GM18909 (cell line): ENCODE measurements at regions not wholly inside any gene's neighbourhood (a gene's known extent, or its start where the extent isn't known, plus 50 kb on each side); places are given as distances from the start of the nearest gene placed in this dataset.
"Not testable (repeated sequence)": the region's sequence is repeated elsewhere in the genome, so short reads cannot be mapped to it uniquely, and the experiment has no call there.

Experiments used
- ATAC-seq: cut with Tn5 transposase; IDR thresholded peaks from one replicate; pipeline ENCODE4 v1.9.1; 2021; ENCODE audit warnings: mild to moderate bottlenecking; ENCODE audit not compliant: unreplicated experiment, poor library complexity

DNA sequence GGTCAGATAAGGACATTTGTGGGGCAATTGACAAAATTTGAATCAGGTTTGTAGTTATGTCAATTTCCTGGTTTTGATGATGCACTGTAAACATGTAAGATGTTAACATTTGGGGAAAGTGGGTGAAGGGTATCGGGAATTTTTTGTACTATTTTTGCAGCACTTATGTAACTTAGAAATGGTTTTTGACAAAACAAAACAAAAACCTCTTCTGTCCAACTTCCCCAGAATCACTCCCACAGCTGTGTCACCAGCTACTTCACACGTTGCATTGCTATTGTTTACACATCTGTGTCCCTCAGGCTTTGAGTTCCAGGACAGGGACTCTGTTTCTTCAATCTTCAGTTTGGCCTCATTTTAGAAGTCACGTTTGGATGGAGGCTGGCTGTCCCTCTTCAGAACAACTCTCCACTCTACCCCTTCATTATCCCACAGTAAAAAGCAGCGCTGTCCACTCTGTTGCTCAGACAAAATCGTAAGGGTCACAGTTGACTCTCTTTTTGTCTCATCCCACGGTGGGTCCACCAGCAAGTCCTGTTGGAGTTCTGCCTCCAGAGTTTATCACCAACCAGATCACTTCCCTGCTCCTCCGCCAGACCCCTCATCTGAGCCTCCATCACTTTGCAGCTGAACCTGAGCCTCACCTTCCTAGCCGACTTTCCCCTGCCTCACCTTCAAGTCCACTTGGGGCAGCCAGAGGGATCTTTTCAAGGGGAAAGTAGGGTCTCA, 63.2 kb downstream of the NENF start:
- no peak for ATAC-seq

DNA sequence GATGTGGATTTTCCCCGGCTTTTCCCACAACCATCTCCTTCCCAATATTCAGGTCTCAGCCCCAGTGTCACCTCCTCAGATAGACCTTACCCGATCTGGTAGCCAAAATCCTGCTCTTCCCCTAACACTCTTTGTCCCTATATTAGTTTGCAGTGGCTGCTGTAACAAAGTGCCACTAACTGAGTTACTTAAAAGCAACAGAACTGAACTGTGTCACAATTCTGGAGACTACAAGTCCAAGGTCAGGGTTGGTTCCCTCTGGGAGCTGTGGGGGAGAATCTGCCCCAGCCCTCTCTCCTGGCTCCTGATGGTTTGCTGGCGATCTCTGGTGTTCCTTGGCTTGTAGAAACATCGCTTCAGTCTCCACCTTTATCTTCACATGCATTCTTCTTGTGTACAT, 64.0 kb downstream of the NENF start:
- ATAC-seq, result no peak

- no peak for ATAC-seq
Observed at GRCh38 chr1:212497553-212497952, 64.8 kb downstream of the NENF start.

- no peak for ATAC-seq
Observed at GRCh38 chr1:212498283-212499040, 65.7 kb downstream of the NENF start.

DNA sequence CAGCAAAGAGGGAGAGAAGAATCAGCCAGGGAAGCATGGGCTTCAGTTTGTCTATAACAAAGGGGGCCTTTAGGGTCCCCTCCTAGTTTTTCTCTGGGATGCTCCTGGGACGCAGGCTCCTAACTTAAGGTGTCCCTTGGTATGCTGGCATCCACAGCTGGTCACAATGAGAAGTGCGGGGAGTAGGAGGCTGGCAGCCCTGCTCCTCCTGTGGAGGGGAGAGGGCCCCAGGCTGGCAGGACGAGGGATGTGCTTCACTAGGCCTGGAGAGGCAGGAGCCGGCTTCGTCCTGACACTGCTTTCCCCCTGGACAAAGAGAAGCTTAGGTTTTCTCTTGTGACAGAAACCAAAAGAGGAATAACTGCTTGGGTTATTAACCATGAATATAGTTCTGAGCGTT, 67.6 kb downstream of the NENF start:
- ATAC-seq, result no peak

DNA sequence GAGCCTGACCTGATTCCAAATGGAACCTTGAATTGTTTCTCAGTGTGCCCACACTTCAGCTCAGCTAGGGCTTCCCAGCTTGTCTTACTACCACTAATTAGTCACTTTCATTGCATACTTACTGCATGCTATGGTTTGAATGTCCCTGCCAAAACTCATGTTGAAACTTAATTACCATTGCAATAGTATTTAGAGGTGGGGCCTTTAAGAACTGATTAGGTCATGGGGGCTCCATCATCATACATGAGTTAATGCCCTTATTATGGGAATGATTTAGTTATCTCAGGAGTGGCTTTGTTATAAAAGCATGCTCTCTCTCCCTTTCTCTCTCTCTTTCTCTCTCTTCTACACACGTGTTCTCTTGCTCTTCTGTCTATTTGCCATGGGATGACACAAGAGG, 68.3 kb downstream of the NENF start:
- no peak for ATAC-seq

DNA sequence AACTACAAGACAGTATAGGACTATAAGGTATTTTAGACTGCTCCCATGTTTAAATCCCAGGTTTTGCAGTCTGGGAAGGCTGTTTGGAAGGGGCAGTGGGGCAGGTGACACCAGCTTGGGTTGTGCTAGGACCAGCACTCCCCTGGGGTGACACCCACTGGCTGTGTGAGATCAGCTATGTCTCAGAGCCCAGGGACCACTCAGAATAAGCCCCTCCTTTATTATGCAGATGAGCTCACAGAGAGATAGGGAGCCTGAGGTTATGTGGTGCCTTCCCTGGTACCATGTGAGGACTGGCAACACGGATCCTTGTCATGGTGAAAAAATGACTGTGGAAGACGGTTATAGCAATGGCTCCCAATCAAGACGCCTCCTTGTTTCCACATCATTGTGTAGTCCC, 71.0 kb downstream of the NENF start:
- ATAC-seq, result no peak

DNA sequence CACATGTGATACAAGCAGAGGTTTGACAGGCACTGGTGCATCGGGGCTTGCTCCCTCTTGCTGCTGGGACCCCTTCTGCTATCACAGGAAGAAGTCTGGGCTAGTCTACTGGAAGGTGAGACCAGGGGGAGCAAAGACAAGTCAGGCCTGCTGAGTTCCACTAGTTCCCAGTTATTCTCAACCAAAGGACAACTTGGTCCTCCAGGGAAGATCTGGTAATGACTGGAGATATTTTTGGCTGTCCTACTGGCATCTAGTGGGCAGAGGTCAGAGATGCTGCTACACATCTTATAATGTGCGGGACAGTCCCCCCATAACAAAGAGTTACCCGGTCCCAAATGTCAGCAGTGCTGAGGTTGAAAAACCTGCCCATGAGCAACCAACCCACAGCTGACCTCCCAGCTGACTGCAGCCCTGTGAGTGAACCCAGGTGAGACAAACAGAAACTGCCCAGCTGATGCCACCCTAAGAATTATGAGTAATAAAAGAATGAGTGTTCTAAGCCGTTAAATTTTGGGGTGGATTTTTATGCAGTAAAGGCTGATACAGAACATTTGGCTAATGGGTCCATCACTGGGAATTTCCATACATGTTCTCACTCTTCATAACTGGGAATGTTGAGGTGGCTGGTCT, 71.6 kb downstream of the NENF start:
- ATAC-seq, result no peak

DNA sequence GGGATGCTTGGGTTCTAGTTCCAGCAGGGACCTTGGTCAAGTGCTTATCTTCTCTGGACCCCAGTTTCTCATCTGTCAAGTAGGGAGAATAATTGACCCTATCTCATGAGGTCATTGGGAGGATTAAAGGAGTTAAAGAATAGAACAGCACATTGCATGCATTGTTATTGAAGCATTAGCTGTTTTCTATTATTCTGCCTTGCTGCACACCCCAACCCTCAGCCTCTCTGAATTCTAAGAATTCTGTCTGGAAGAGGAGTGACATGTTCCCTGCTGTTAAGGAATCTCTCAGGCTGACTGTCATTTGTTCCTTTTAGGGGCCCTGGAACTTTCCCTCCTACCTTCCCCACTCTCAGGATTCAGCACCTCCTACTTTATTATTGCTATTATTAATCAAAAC, 73.9 kb downstream of the NENF start:
- no peak for ATAC-seq

DNA sequence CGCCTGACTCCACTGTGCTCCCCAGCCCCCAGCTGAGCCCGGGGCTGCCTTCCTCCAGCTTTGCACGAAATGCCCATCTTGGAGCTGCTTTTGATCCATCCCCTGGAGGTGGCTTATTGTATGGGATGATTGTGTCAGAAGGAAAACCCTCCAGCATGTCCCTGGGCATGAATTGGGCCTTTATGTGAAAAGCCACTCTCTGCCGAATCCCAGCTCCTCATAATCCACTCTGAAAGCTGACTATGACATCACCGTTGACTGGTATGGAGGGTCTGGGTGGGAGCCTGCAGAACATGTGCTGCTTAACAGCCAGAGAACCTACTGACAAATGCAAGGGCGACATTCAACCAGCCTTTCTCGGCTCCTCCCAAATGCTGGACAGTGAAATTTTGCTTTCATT, 74.6 kb downstream of the NENF start:
- no peak for ATAC-seq

GRCh38 chr1:212512816-212513559, 80.3 kb downstream of the NENF start:
- ATAC-seq, result no peak

DNA sequence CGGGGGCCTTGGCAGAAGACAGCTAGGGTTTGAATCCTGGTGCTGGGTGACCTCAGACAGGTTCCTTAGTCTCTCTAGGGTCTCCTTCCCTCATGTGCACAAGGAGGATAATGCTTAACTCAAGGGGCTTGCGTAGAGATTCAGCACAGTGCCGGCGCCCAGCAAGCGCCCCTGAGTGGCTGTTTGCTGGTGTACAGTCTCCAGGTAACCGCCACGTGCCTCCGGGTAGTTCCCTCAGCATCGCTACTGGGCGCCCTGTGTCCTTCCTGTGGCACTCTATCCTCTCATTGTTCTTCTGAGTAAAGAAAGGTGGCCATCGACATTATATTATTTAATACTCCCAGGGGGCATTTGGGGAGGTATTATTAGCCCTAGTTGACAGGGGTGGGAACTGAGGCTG, 80.9 kb downstream of the NENF start:
- no peak for ATAC-seq

GRCh38 chr1:212514056-212514614, 81.4 kb downstream of the NENF start:
- no peak for ATAC-seq

DNA sequence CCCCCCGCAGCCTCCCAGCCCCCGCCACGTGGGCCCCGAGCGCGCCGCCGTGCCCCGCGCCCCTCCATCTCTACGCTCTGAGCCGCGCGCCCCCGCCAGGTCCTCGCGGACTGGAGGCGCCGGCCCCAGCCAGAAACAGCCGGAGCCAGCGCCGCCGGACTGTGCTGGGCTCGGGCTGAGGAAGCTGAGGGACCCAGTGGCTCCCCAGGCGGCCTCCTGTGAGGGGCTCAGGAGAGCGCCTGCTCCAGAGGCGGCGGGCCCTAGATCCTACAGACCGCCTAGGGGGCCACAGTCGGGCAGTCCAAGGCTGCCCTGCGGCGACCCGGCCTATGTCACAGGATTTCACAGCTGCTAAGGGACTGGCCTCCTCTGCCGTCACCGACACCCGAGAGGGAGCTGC, 82.1 kb downstream of the NENF start:
- no peak for ATAC-seq

GRCh38 chr1:212515329-212515760, 82.6 kb downstream of the NENF start:
- no peak for ATAC-seq

- not testable (repeated sequence) for ATAC-seq
Observed at GRCh38 chr1:212516012-212516411, 83.3 kb downstream of the NENF start.

DNA sequence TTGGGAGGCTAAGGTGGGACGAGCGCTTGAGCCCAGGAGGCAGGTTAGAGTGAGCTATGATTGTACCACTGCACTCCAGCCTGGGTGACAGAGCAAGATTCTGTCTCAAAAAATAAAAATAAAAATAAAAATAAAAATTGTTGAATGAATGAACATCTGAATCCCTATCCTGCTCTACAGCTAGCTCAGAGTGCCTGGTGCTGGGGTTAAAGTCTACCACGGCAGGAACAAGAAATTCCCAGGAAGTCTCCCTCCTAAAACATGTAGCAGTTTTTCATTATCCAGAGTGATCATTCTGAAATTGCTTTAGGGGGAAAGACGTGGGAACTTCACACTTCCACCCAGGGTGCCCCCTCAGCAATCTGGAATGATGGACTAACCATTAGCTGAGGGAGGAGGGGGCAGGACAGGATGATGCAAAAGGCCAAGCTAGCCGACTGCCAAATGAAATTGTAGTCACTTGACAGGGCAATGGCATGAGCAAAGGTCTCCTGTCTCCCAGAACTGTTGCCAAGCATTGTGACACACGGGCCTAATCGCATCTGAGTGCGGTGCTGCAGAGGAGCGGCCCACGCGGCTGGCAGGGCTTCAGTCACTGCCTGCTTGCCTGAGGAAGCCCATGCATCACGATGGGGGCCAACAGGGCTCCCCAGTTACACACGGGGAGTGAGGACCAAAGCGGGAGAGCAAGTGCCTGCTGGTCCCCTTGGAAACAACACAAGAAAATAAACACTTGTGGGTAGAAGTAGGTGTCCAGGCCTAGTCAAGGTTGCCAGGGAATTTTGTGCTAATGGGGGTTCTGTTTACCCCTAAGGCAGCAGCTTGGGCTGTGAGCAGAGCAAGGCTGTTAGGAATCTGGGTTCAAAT, 85.7 kb downstream of the NENF start:
- ATAC-seq, result no peak

DNA sequence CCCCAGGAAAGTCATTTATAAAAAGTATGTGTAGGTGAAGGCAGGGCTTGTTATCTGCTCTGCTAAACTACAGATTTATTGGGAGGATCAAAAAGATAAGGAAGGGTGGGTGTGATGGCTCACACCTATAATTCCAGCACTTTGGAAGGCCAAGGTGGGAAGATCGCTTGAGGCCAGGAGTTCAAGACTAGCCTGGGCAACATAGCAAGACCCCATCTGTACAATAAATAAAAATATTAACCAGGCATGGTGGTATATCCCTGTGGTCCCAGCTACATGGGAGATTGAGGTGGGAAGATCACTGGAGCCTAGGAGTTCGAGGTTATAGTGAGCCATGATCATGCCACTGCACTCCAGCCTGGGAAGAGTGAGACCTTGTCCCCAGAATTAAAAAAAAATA, 86.4 kb downstream of the NENF start:
- ATAC-seq, result no peak

- ATAC-seq, result no peak
Observed at GRCh38 chr1:212520299-212520698, 87.6 kb downstream of the NENF start.

DNA sequence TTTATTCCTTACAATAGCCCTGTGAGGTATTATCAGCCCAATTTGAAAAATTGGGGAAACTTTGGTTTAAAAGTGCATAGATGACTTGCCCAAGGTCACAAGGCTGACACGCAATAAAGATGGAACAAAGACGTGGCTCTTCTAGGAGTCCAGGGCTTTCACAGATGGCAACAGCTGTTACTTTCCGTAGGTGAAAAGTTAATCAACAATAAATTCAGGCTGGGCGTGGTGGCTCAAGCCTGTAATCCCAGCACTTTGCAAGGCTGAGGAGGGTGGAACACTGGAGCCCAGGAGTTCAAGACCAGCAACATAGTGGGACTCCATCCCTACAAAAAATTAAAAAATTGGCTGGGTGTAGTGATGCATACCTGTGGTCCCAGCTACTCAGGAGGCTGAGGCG, 87.8 kb upstream of the ATF3 start:
- ATAC-seq, result no peak
